Activated CD4-positive, alpha-beta T cell treated with anti-CD3 and anti-CD28 coated beads, Interleukin-2, amount 10 ng/mL, durations not matched to agents 7 days and 5 days (primary cell): ENCODE measurements at regions not wholly inside any gene's neighbourhood (a gene's known extent, or its start where the extent isn't known, plus 50 kb on each side); places are given as distances from the start of the nearest gene placed in this dataset.

ENCODE experiments used
- CTCF ChIA-PET: fragments of 350-600 bp; sonication (Branson Sonifier 250); formaldehyde crosslinking; loops from one replicate; lab custom pipeline; 2021; ENCODE audit warnings: antibody characterized with exemption; lab: Charles Lee
- POLR2A ChIA-PET: fragments of 350-600 bp; sonication (Branson Sonifier 250); formaldehyde crosslinking; loops from one replicate; lab custom pipeline; 2021; ENCODE audit warnings: antibody characterized with exemption; lab: Charles Lee
- DNase-seq: peaks from one replicate; pipeline ENCODE4 v3.0.0-alpha.2; 2020
- H3K27ac Mint-ChIP-seq: one replicate; pipeline ENCODE4 v1.8.0; 2021; ENCODE audit warnings: mild to moderate bottlenecking, moderate library complexity, mixed read lengths
- H3K27me3 Mint-ChIP-seq: one replicate; pipeline ENCODE4 v1.8.0; 2021; ENCODE audit warnings: mixed read lengths
- H3K36me3 Mint-ChIP-seq: one replicate; pipeline ENCODE4 v1.8.0; 2021; ENCODE audit warnings: low read depth, mixed read lengths
- H3K4me1 Mint-ChIP-seq: one replicate; pipeline ENCODE4 v1.8.0; 2021; ENCODE audit warnings: mixed read lengths
- H3K4me3 Mint-ChIP-seq: one replicate; pipeline ENCODE4 v1.8.0; 2021; ENCODE audit warnings: mild to moderate bottlenecking, moderate library complexity, mixed read lengths
- H3K9me3 Mint-ChIP-seq: one replicate; pipeline ENCODE4 v1.8.0; 2021; ENCODE audit warnings: mixed read lengths

DNA sequence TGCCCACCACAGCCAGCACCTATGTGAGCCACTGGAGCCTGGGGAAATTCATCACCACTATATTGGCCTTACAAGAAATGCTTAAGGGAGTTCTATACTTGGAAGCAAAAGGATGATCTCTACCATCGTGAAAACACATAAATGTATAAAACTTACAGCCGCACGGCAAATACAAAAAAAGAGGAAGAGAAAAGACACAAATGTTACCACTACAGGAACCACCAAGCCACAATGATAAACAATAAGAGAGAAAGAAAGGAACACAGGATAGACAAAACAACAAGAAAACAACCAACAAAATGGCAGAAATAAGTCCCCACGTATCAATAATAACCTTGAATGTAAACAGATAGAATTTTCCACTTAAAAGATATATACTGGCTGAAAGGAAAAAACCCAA is 267.5 kb downstream of the TMEM121 start:
- POLR2A ChIA-PET: no interaction called here
- no peaks in the 10 kb centered on the region for H3K4me1 Mint-ChIP-seq
- CTCF ChIA-PET: interaction anchor here (0.6 kb wide), 1 partner anchor 348 kb away, joined by 3 read pairs; no protein-coding TSS in a partner anchor
- H3K36me3 Mint-ChIP-seq: no peaks in the 10 kb centered on the region
- DNase-seq: no peak
- H3K27ac Mint-ChIP-seq: no peak overlapping the region
- peaks cover 59% of the 10 kb centered on the region for H3K27me3 Mint-ChIP-seq
- no peak overlapping the region for H3K4me3 Mint-ChIP-seq
- H3K9me3 Mint-ChIP-seq: peaks cover 7% of the 10 kb centered on the region

DNA sequence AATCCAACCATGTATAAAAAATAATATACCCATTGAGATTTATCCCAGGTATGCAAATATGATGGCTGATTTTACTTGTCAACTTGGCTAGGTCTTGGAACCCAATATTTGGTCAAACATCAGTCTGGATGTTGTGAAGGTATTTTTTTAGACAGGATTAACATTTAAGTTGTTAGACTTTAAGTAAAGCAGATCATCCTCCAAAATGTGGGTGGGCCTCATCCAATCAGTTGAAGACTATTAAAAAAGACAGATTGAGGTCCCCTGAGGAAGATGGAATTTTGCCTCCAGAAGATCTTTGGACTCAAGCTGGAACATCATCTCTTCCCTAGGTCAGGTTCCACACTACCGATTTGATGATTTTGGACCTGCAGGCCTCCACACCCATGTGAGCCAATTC is 271.2 kb downstream of the TMEM121 start:
- ChIA-PET CTCF (no interaction called here), POLR2A (no interaction called here)
- no peak for DNase-seq
- H3K27ac Mint-ChIP-seq: no peak overlapping the region
- no peak overlapping the region for H3K4me3 Mint-ChIP-seq
- H3K9me3 Mint-ChIP-seq: peaks cover 11% of the 10 kb centered on the region
- no peaks in the 10 kb centered on the region for H3K4me1 Mint-ChIP-seq
- peaks cover 1% of the 10 kb centered on the region for H3K36me3 Mint-ChIP-seq
- peaks cover 41% of the 10 kb centered on the region for H3K27me3 Mint-ChIP-seq

DNA sequence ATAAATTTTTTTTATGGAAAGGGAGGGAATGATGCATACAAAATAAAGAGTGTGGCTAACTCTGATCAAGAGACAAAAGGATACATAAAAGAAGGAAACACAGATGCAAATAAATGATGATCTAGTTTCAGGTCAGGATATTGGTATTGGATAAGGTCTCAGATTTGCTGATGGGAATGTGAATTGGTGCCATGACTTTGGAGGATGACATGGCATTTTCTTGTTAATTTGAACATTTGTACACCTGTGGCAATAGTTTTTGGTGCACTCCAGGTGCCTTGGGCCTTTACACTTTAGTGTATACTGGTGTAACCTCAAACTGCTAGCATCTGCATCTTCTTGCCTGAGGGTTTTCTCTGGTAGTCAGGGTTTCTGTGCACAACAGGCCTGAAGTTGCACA is 279.3 kb downstream of the TMEM121 start:
- no peak for DNase-seq
- no peak overlapping the region for H3K4me3 Mint-ChIP-seq
- POLR2A ChIA-PET: no interaction called here
- H3K27me3 Mint-ChIP-seq: peaks cover 29% of the 10 kb centered on the region
- H3K36me3 Mint-ChIP-seq: peaks cover 1% of the 10 kb centered on the region
- CTCF ChIA-PET: no interaction called here
- H3K4me1 Mint-ChIP-seq: no peaks in the 10 kb centered on the region
- H3K9me3 Mint-ChIP-seq: peaks cover 11% of the 10 kb centered on the region
- H3K27ac Mint-ChIP-seq: no peak overlapping the region

DNA sequence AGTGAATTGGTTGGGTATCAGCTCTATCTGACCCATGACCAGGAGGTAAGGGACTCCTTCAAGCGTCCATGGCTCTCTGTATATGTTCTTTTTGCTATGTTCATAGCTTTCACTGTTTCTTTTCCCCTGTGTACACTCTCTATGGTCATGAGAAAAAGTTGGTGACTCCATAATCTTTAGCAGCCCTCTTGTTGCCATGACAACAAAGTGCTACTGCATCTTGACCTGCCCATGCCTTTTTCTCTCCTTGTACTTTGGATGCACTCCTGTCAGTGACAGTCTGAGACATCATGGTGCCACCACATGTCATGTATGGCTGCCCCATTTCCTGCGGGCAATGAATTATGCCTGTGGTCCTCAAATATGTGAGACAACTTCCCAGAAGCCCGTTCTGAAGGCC is 280.2 kb downstream of the TMEM121 start:
- CTCF ChIA-PET: no interaction called here
- Mint-ChIP-seq H3K27me3 (peaks cover 31% of the 10 kb centered on the region), H3K4me1 (no peaks in the 10 kb centered on the region), H3K4me3 (no peak overlapping the region), H3K27ac (no peak overlapping the region), H3K9me3 (peaks cover 11% of the 10 kb centered on the region), H3K36me3 (no peaks in the 10 kb centered on the region)
- POLR2A ChIA-PET: no interaction called here
- DNase-seq: no peak

DNA sequence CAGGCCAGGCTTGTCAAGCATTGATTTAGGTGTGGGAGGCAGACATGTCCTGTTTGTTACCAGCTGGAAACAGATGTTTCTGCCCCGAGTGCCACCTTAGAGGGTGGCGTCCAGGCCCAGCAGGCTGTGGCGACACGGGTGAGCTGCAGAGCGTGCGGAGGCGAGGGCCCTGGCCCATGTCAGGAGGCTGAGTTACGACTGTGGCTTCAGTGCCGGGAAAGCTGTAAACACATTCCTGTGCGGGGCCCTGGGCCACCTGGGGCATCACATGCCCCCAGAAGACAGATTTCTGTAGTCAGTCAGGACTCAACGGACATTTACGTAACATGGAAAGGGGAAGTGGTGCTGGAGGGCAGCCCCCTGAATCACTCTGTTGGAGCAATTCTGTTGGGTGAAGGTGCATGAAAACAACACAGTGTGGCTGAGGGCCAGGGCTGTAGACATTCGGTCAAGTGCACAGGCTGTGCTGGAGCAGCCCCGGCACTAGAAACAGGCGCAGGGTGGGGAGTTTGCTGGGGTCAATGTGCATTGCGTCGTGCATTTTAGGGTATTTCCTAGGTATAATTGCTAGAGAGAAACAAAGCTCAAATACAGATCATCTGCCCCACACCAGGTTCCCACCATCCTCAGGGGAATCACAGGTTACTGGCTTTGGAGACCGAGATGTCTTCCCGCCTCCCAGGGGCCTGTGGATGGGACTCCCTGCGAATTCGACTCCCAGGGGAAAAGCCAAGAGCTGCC is 291.8 kb downstream of the TMEM121 start:
- POLR2A ChIA-PET: no interaction called here
- Mint-ChIP-seq H3K27ac (no peak overlapping the region), H3K36me3 (no peaks in the 10 kb centered on the region), H3K4me1 (no peaks in the 10 kb centered on the region), H3K27me3 (peaks cover 44% of the 10 kb centered on the region), H3K9me3 (peaks cover 2% of the 10 kb centered on the region), H3K4me3 (no peak overlapping the region)
- no peak for DNase-seq
- CTCF ChIA-PET: no interaction called here

DNA sequence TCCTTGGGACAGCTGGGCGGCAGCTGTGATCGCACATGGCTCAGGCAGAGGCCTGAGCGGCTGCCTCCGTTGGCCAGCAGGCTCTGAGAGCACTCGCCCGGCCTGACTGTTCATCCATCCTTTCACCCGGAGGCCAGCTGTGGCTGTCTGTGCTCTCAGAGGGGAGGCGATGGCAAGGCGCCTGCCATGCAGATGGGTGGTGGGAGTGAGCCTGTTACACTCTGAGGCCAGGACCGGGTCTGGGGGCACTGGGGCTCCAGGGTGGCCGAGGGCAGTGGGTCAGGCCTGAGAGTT is 292.3 kb downstream of the TMEM121 start:
- Mint-ChIP-seq H3K4me3 (no peak overlapping the region), H3K27ac (no peak overlapping the region), H3K27me3 (peaks cover 46% of the 10 kb centered on the region), H3K36me3 (no peaks in the 10 kb centered on the region), H3K4me1 (no peaks in the 10 kb centered on the region), H3K9me3 (peaks cover 2% of the 10 kb centered on the region)
- POLR2A ChIA-PET: no interaction called here
- CTCF ChIA-PET: no interaction called here
- no peak for DNase-seq

DNA sequence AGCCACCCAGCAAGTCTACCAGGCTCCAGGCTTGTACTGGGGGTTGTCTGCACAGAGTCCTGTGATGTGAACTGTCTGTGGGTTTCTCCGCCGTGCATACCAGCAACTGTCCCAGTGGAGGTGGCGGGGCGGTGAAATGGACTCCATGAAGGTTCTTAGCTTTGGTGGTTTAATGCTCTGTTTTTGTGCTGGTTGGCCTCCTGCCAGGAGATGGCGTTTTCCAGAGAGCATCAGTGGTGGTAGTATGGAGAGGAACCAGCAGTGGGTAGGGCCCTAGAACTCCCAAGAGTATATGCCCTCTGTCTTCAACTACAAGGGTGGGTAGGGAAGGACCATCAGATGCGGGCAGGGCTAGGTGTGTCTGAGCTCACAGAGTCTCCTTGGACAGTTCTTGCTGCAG is 303.8 kb downstream of the TMEM121 start:
- Mint-ChIP-seq H3K9me3 (no peaks in the 10 kb centered on the region), H3K27ac (no peak overlapping the region), H3K27me3 (peaks cover 64% of the 10 kb centered on the region), H3K36me3 (no peaks in the 10 kb centered on the region), H3K4me3 (no peak overlapping the region), H3K4me1 (peaks cover 6% of the 10 kb centered on the region)
- CTCF ChIA-PET: no interaction called here
- no peak for DNase-seq
- POLR2A ChIA-PET: no interaction called here

DNA sequence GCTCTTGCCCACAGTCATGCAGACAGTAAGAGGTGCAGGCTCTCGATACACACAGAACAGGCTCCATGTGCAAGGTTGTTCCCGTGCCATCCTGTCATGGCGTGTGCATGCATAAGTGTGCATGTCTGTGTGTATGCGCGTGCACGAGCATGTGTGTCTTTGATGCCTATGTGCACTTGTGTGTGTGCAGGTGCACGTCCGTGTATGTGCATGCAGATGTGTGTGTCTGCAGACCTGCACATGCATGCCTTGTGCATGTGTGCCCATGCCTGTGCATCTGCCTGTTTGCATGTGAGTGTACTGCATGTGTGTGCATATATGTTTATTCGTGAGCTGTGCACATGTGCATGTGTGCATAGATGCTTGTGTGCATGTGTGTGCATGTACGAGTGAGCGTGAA is 309.8 kb downstream of the TMEM121 start:
- CTCF ChIA-PET: interaction anchor here (0.7 kb wide), 1 partner anchor 17 kb away, joined by 4 read pairs; no protein-coding TSS in a partner anchor
- no peak overlapping the region for H3K27ac Mint-ChIP-seq
- H3K36me3 Mint-ChIP-seq: no peaks in the 10 kb centered on the region
- DNase-seq: no peak
- H3K27me3 Mint-ChIP-seq: peaks cover 12% of the 10 kb centered on the region
- POLR2A ChIA-PET: no interaction called here
- H3K4me3 Mint-ChIP-seq: no peak overlapping the region
- H3K9me3 Mint-ChIP-seq: no peaks in the 10 kb centered on the region
- no peaks in the 10 kb centered on the region for H3K4me1 Mint-ChIP-seq

DNA sequence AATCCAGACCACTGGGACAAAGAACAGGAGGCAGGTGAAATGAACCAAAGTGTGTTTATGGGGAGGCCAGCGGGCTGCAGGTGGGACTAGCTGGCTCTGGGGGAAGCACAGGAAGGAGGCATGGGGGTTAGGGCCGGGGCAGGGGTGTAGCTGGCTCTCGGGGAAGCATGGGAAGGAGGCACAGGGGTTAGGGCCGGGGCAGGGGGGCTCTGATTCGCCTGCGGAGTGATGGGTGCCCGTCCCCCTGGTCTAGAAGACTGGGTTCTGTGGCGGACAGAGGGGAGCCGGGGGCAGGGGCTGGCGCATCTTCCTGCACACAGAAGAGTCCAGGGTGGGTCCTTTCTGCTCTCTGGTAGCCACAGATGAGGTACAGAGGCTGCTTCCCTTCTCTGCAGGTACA is 310.3 kb downstream of the TMEM121 start:
- Mint-ChIP-seq H3K4me1 (no peaks in the 10 kb centered on the region), H3K36me3 (no peaks in the 10 kb centered on the region), H3K9me3 (no peaks in the 10 kb centered on the region), H3K4me3 (no peak overlapping the region), H3K27me3 (peaks cover 9% of the 10 kb centered on the region), H3K27ac (no peak overlapping the region)
- ChIA-PET CTCF (interaction anchor here (0.7 kb wide), 1 partner anchor 17 kb away, joined by 4 read pairs; no protein-coding TSS in a partner anchor), POLR2A (no interaction called here)
- no peak for DNase-seq

DNA sequence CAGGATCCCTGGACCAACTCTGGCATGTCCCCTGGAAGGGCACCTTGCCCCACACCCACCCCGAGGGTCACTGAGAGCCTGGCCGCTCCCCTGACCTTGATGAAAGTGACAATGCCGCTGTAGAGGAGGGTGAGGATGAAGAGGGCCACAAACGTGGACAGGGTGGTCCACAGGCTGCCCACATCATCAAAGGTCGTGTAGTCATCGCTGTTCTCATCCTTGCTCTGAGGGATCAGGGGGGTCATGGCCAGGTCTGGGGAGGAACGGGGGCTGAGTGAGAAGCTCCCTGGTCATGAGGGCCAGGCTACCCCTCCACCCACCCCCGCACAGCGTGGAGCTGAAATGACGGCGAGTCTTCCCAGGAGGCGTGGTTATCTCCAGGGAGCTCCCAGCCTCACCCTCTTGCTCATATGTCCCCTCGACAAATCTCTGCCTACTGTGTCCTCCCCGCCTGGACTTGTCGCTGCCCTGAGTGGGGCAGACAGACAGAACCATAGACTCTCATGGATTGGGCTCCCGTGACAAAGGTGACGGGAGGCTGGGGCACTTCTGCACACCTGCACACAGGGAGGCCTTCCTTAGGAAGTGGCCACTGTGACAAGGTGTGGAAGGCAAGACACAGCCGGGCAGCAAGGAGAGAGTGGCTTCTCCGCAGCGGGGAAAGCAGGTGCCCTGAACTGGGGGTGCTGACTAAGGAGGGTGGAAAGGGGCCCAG is 311.1 kb downstream of the TMEM121 start:
- H3K4me1 Mint-ChIP-seq: no peaks in the 10 kb centered on the region
- ChIA-PET POLR2A (no interaction called here), CTCF (no interaction called here)
- H3K27ac Mint-ChIP-seq: no peak overlapping the region
- no peak for DNase-seq
- H3K4me3 Mint-ChIP-seq: no peak overlapping the region
- H3K36me3 Mint-ChIP-seq: no peaks in the 10 kb centered on the region
- peaks cover 9% of the 10 kb centered on the region for H3K27me3 Mint-ChIP-seq
- no peaks in the 10 kb centered on the region for H3K9me3 Mint-ChIP-seq

DNA sequence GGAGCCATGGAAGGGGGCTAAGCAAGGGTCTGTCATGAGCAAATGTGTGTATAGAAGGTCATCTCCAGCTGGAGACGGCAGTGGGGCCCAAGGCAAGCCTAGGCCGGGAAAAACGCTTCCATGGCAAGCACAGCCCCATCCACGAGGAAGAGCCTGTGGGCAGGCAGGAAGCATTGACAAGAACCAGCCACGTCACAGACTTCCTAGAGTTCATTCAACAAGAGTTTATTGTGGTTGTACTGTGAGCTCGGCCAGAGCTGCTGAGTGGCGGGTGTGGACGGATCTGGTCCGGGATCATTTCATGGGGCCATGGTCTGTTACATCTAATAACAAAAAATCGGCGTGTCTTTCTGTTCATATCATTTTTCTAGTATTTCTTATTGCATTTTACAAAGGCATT is 311.7 kb downstream of the TMEM121 start:
- ChIA-PET CTCF (no interaction called here), POLR2A (no interaction called here)
- Mint-ChIP-seq H3K36me3 (no peaks in the 10 kb centered on the region), H3K27ac (no peak overlapping the region), H3K4me1 (no peaks in the 10 kb centered on the region), H3K27me3 (peaks cover 9% of the 10 kb centered on the region), H3K4me3 (no peak overlapping the region), H3K9me3 (no peaks in the 10 kb centered on the region)
- no peak for DNase-seq

DNA sequence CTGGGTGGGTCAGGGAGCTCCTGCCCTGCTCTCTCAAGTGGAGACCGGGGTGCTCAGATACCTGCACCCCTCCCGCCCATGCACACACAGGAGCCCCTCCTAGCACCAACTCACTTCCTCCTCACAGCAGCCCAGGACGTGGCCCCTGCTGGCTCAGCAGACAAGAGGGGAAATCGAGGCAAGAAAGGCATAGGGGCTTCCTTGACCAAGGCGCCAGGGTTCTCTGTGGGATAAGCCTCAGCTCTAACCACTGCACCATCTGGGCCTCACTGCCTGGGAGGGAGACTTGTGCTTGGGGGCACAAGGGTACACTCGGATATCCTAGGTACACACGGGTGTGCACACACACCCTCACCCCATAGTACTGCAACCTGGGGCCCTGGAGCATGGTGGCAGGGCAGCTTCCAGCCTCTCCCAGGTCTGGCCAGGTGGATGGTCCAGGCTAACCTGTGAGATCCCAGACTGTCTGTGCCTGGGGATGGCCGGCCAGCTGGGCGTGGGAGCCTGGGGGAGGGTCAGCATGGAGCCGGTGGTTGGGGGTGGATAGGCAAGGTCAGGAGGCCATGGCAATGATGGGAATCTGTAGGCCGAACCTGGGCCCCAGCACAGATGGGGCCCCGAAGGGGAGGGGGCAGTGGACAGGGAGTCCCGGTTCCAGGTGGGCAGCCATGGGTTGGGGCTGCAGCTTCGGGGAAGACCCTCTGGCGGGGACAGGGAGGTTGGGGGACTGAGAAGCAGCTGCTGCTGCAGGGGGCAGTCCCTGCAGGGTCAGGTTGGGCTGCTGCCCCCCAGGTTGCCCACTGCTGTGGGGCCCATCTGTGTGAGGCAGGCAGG is 312.4 kb downstream of the TMEM121 start:
- Mint-ChIP-seq H3K27me3 (peaks cover 5% of the 10 kb centered on the region), H3K9me3 (no peaks in the 10 kb centered on the region), H3K4me3 (no peak overlapping the region), H3K27ac (no peak overlapping the region), H3K4me1 (no peaks in the 10 kb centered on the region), H3K36me3 (no peaks in the 10 kb centered on the region)
- POLR2A ChIA-PET: no interaction called here
- DNase-seq: no peak
- CTCF ChIA-PET: no interaction called here
